Activated CD4-positive, alpha-beta T cell treated with anti-CD3 and anti-CD28 coated beads, Interleukin-2, amount 10 ng/mL, durations not matched to agents 24 days and 14 days (primary cell): ENCODE measurements at regions not wholly inside any gene's neighbourhood (a gene's known extent, or its start where the extent isn't known, plus 50 kb on each side); places are given as distances from the start of the nearest gene placed in this dataset.
"Not testable (repeated sequence)": the region's sequence is repeated elsewhere in the genome, so short reads cannot be mapped to it uniquely, and the experiment has no call there.

ENCODE experiments used
- DNase-seq: peaks from one replicate; pipeline ENCODE4 v3.0.0; 2022
- H3K27ac Mint-ChIP-seq: one replicate; pipeline ENCODE4 v1.8.0; 2022; ENCODE audit warnings: mild to moderate bottlenecking, mixed read lengths
- H3K27me3 Mint-ChIP-seq: one replicate; pipeline ENCODE4 v1.8.0; 2022; ENCODE audit warnings: mixed read lengths
- H3K36me3 Mint-ChIP-seq: one replicate; pipeline ENCODE4 v1.8.0; 2022; ENCODE audit warnings: low read depth, mild to moderate bottlenecking, mixed read lengths
- H3K4me1 Mint-ChIP-seq: one replicate; pipeline ENCODE4 v1.8.0; 2021; ENCODE audit warnings: mixed read lengths
- H3K4me3 Mint-ChIP-seq: one replicate; pipeline ENCODE4 v1.8.0; 2022; ENCODE audit warnings: mild to moderate bottlenecking, moderate library complexity, mixed read lengths
- H3K9me3 Mint-ChIP-seq: one replicate; pipeline ENCODE4 v1.8.0; 2021; ENCODE audit warnings: mixed read lengths
- intact Hi-C: fragments of 100-400 bp; cut with micrococcal nuclease; formaldehyde crosslinking; loops from one replicate; pipeline ENCODE4 v1.15.1; 2023

GRCh38 chr16:35148748-35149147, 1689.3 kb downstream of the TP53TG3F start:
- Mint-ChIP-seq H3K27ac (no peak overlapping the region), H3K4me1 (no peaks in the 10 kb centered on the region), H3K4me3 (no peak overlapping the region), H3K27me3 (no peaks in the 10 kb centered on the region), H3K9me3 (peaks cover 4% of the 10 kb centered on the region), H3K36me3 (no peaks in the 10 kb centered on the region)
- intact Hi-C loops: no loop called here
- no peak for DNase-seq

- DNase-seq: no peak
- Mint-ChIP-seq H3K27ac (no peak overlapping the region), H3K9me3 (peaks cover 4% of the 10 kb centered on the region), H3K4me3 (no peak overlapping the region), H3K36me3 (no peaks in the 10 kb centered on the region), H3K4me1 (no peaks in the 10 kb centered on the region), H3K27me3 (no peaks in the 10 kb centered on the region)
- intact Hi-C loops: no loop called here
Observed at GRCh38 chr16:35149550-35149949, 1690.1 kb downstream of the TP53TG3F start.

GRCh38 chr16:35150805-35151312, 1691.4 kb downstream of the TP53TG3F start:
- H3K4me1 Mint-ChIP-seq: no peaks in the 10 kb centered on the region
- no peaks in the 10 kb centered on the region for H3K36me3 Mint-ChIP-seq

GRCh38 chr16:35152067-35152627, 1692.7 kb downstream of the TP53TG3F start:
- no peak for DNase-seq
- H3K9me3 Mint-ChIP-seq: peaks cover 15% of the 10 kb centered on the region
- intact Hi-C loops: no loop called here

More at GRCh38 chr16:35150805-35151312, 1691.4 kb downstream of the TP53TG3F start:
- no peak for DNase-seq
- no peaks in the 10 kb centered on the region for H3K27me3 Mint-ChIP-seq
- H3K9me3 Mint-ChIP-seq: peaks cover 5% of the 10 kb centered on the region
- no peak overlapping the region for H3K4me3 Mint-ChIP-seq
- no peak overlapping the region for H3K27ac Mint-ChIP-seq
- intact Hi-C loops: no loop called here

GRCh38 chr16:35154627-35155026, 1695.2 kb downstream of the TP53TG3F start:
- H3K9me3 Mint-ChIP-seq: peaks cover 18% of the 10 kb centered on the region
- no peaks in the 10 kb centered on the region for H3K27me3 Mint-ChIP-seq
- no peak overlapping the region for H3K27ac Mint-ChIP-seq
- no peak for DNase-seq
- intact Hi-C loops: no loop called here
- no peak overlapping the region for H3K4me3 Mint-ChIP-seq
- H3K36me3 Mint-ChIP-seq: no peaks in the 10 kb centered on the region
- no peaks in the 10 kb centered on the region for H3K4me1 Mint-ChIP-seq

More at GRCh38 chr16:35152067-35152627, 1692.7 kb downstream of the TP53TG3F start:
- Mint-ChIP-seq H3K27ac (no peak overlapping the region), H3K4me3 (no peak overlapping the region), H3K4me1 (no peaks in the 10 kb centered on the region), H3K36me3 (no peaks in the 10 kb centered on the region), H3K27me3 (no peaks in the 10 kb centered on the region)

GRCh38 chr16:35157549-35157948, 1698.1 kb downstream of the TP53TG3F start:
- H3K36me3 Mint-ChIP-seq, H3K27ac Mint-ChIP-seq, H3K4me1 Mint-ChIP-seq, DNase-seq, H3K4me3 Mint-ChIP-seq, H3K27me3 Mint-ChIP-seq, intact Hi-C loops: not testable (repeated sequence)
- H3K9me3 Mint-ChIP-seq: peaks cover 14% of the 10 kb centered on the region

GRCh38 chr16:35169324-35169723, 1709.9 kb downstream of the TP53TG3F start:
- H3K9me3 Mint-ChIP-seq: peaks cover 14% of the 10 kb centered on the region
- H3K27ac Mint-ChIP-seq, H3K4me1 Mint-ChIP-seq, intact Hi-C loops, H3K36me3 Mint-ChIP-seq, H3K27me3 Mint-ChIP-seq, H3K4me3 Mint-ChIP-seq, DNase-seq: not testable (repeated sequence)

- H3K4me3 Mint-ChIP-seq, H3K27ac Mint-ChIP-seq, H3K4me1 Mint-ChIP-seq, DNase-seq, intact Hi-C loops, H3K36me3 Mint-ChIP-seq, H3K27me3 Mint-ChIP-seq: not testable (repeated sequence)
- H3K9me3 Mint-ChIP-seq: peaks cover 14% of the 10 kb centered on the region
Observed at GRCh38 chr16:35170061-35170460, 1710.6 kb downstream of the TP53TG3F start.

- no peak for DNase-seq
- intact Hi-C loops: no loop called here
- H3K4me3 Mint-ChIP-seq: no peak overlapping the region
- H3K27me3 Mint-ChIP-seq: no peaks in the 10 kb centered on the region
- no peaks in the 10 kb centered on the region for H3K4me1 Mint-ChIP-seq
- no peaks in the 10 kb centered on the region for H3K36me3 Mint-ChIP-seq
- H3K27ac Mint-ChIP-seq: no peak overlapping the region
- peaks cover 14% of the 10 kb centered on the region for H3K9me3 Mint-ChIP-seq
Observed at GRCh38 chr16:35170610-35171009, 1711.2 kb downstream of the TP53TG3F start.

GRCh38 chr16:35171106-35171505, 1711.7 kb downstream of the TP53TG3F start:
- peaks cover 14% of the 10 kb centered on the region for H3K9me3 Mint-ChIP-seq
- no peak for DNase-seq
- intact Hi-C loops: no loop called here
- H3K36me3 Mint-ChIP-seq: no peaks in the 10 kb centered on the region
- H3K27ac Mint-ChIP-seq: no peak overlapping the region
- no peaks in the 10 kb centered on the region for H3K27me3 Mint-ChIP-seq
- no peaks in the 10 kb centered on the region for H3K4me1 Mint-ChIP-seq
- H3K4me3 Mint-ChIP-seq: no peak overlapping the region

GRCh38 chr16:35173295-35173694, 1713.9 kb downstream of the TP53TG3F start:
- Mint-ChIP-seq H3K4me1 (no peaks in the 10 kb centered on the region), H3K27me3 (no peaks in the 10 kb centered on the region), H3K9me3 (peaks cover 20% of the 10 kb centered on the region), H3K4me3 (no peak overlapping the region), H3K36me3 (no peaks in the 10 kb centered on the region), H3K27ac (no peak overlapping the region)
- no peak for DNase-seq
- intact Hi-C loops: no loop called here

GRCh38 chr16:35174016-35174415, 1714.6 kb downstream of the TP53TG3F start:
- Mint-ChIP-seq H3K27ac (no peak overlapping the region), H3K4me3 (no peak overlapping the region), H3K27me3 (no peaks in the 10 kb centered on the region), H3K9me3 (peaks cover 20% of the 10 kb centered on the region), H3K4me1 (no peaks in the 10 kb centered on the region), H3K36me3 (no peaks in the 10 kb centered on the region)
- DNase-seq: no peak
- intact Hi-C loops: no loop called here

GRCh38 chr16:35176449-35176848, 1717.0 kb downstream of the TP53TG3F start:
- Mint-ChIP-seq H3K9me3 (peaks cover 15% of the 10 kb centered on the region), H3K27me3 (no peaks in the 10 kb centered on the region), H3K27ac (no peak overlapping the region), H3K4me3 (no peak overlapping the region), H3K4me1 (no peaks in the 10 kb centered on the region), H3K36me3 (no peaks in the 10 kb centered on the region)
- intact Hi-C loops: no loop called here
- no peak for DNase-seq

GRCh38 chr16:35177851-35178250, 1718.4 kb downstream of the TP53TG3F start:
- Mint-ChIP-seq H3K9me3 (peaks cover 16% of the 10 kb centered on the region), H3K4me1 (no peaks in the 10 kb centered on the region), H3K27me3 (no peaks in the 10 kb centered on the region), H3K27ac (no peak overlapping the region), H3K4me3 (no peak overlapping the region), H3K36me3 (no peaks in the 10 kb centered on the region)
- no peak for DNase-seq
- intact Hi-C loops: no loop called here

- no peaks in the 10 kb centered on the region for H3K27me3 Mint-ChIP-seq
- intact Hi-C loops: no loop called here
- no peaks in the 10 kb centered on the region for H3K36me3 Mint-ChIP-seq
- peaks cover 25% of the 10 kb centered on the region for H3K9me3 Mint-ChIP-seq
- no peak for DNase-seq
- no peak overlapping the region for H3K4me3 Mint-ChIP-seq
- H3K27ac Mint-ChIP-seq: no peak overlapping the region
- no peaks in the 10 kb centered on the region for H3K4me1 Mint-ChIP-seq
Observed at GRCh38 chr16:35180970-35181369, 1721.6 kb downstream of the TP53TG3F start.
